HL-60/S4 treated with phorbol 12-myristate 13-acetate at 8.2 ng/mL for 4 days and 3 days (cell line): ENCODE measurements at regions not wholly inside any gene's neighbourhood (a gene's known extent, or its start where the extent isn't known, plus 50 kb on each side); places are given as distances from the start of the nearest gene placed in this dataset.

Experiments used
- in situ Hi-C: fragments of 300-500 bp; cut with MboI; formaldehyde crosslinking; loops from 2 replicates; pipeline ENCODE4 v1.15.0; 2022; ENCODE audit warnings: low sequenced_read_pairs

GRCh38 chr18:7413906-7414305 is 153.2 kb upstream of the PTPRM start:
- in situ Hi-C loops, result no loop called here

DNA sequence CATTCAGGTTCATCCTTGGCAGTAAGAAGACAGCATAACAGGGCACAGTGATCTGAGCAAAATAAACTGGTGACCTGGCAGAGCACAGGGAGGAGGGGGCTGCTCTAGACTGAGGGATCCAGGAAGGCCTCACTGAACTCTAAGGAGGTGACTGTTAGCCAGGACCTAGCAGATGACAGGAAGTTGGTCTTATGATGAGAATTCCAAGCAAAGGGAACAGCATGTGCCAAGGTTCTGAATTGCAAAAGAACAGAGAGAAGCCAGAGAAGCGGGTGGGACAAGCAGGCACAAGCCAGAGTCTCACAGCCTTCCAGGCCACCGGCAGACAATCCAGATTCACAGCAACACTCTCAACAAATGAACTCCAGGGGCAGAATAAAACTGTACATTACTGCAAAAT is 152.7 kb upstream of the PTPRM start:
- in situ Hi-C loops, result no loop called here

- in situ Hi-C loops, result no loop called here
Observed at GRCh38 chr18:7415081-7415894, 151.8 kb upstream of the PTPRM start.

DNA sequence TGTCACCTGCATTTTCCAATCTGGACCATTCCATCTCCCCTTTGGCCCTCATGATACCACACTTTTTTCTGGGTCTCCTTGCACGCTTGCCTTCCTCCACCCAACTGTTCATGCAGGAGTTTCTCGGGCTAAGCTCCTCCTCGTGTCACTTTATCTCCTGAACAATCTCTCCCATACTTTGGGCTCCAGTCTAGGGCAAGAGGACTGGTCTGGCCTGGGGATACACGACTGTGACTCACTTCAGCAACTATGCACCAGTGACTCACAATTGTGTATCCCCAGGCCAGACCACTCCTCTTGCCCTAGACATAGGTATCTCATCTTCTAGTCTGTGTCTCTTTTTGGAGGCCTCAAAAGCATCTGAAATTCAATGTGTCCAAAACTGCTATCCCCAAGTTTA is 149.4 kb upstream of the PTPRM start:
- in situ Hi-C loops, result no loop called here

- in situ Hi-C loops, result no loop called here
Observed at GRCh38 chr18:7429831-7430230, 137.3 kb upstream of the PTPRM start.

- in situ Hi-C loops, result no loop called here
Observed at GRCh38 chr18:7436166-7436565, 130.9 kb upstream of the PTPRM start.

DNA sequence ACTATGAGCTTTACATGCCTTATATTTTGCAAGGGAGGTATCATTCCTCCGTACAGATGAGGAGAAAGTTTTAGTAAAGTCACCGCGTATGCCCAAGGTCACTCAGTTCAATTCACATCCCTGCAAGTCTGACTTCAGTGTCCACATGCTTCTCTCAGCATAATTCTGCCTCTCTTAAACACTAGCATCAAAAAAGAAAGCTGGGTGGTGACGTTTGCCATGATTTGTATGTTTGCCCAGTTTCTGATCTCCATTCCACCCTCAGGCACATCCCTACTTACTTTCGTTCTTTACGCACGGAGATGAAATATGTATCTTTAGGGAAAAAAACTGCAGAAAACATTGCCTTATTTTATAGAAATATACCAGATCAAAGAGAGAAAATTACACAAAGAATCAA is 129.2 kb upstream of the PTPRM start:
- in situ Hi-C loops, result no loop called here

- in situ Hi-C loops, result no loop called here
Observed at GRCh38 chr18:7438646-7439045, 128.5 kb upstream of the PTPRM start.

- in situ Hi-C loops, result no loop called here
Observed at GRCh38 chr18:7447318-7448028, 119.6 kb upstream of the PTPRM start.

GRCh38 chr18:7452331-7452730 is 114.8 kb upstream of the PTPRM start:
- in situ Hi-C loops, result no loop called here

GRCh38 chr18:7454429-7454828 is 112.7 kb upstream of the PTPRM start:
- in situ Hi-C loops, result no loop called here

- in situ Hi-C loops, result no loop called here
Observed at GRCh38 chr18:7456376-7456775, 110.7 kb upstream of the PTPRM start.

- in situ Hi-C loops, result no loop called here
Observed at GRCh38 chr18:7457262-7457661, 109.9 kb upstream of the PTPRM start.

GRCh38 chr18:7458884-7459283 is 108.2 kb upstream of the PTPRM start:
- in situ Hi-C loops, result no loop called here

DNA sequence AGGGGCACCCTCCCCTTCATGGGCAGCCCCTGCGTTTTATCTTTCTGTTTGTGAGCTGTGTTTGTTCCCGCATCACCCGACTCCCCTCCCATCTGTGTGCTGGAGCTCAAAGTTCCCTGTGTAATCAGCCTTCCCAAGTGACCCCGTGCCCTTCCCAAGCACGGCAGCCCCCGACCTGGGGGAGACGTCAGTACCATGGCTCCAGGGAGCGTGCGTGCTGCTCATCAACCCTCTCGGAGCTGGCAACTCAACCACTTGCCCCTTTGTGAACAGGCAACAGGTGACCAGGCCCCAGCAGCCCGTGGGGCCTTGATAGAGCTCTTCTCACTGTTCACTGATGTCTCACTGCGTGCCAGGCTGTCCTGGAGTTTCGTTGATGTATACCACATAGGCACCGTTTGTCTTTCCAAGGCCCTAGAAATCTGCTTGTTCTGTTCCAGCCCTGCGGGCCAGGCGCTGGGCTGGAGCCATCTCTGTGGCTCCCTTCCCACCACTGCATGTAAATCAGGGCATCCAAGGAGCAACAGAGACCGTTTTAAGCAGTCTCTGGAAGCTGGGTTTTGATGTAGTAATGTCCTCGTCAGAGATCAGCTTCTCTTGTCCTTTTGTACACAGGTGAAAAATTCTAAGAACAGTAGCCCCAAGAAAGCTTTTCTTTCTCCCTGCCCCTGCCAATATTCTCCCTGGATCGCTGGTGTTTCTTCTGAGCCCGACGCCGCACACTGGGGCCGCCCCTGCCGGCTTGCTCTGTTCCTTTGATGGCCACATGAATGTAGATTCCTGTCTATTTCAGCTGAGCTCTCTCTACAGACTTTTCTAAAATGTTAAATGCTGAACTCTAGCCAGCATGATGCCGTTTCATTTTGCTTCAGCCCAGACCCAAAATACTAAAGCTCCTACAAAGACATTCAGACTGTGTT is 107.0 kb upstream of the PTPRM start:
- in situ Hi-C loops, result no loop called here

- in situ Hi-C loops, result no loop called here
Observed at GRCh38 chr18:7464245-7464966, 102.7 kb upstream of the PTPRM start.

GRCh38 chr18:7466190-7466589 is 100.9 kb upstream of the PTPRM start:
- in situ Hi-C loops, result no loop called here

DNA sequence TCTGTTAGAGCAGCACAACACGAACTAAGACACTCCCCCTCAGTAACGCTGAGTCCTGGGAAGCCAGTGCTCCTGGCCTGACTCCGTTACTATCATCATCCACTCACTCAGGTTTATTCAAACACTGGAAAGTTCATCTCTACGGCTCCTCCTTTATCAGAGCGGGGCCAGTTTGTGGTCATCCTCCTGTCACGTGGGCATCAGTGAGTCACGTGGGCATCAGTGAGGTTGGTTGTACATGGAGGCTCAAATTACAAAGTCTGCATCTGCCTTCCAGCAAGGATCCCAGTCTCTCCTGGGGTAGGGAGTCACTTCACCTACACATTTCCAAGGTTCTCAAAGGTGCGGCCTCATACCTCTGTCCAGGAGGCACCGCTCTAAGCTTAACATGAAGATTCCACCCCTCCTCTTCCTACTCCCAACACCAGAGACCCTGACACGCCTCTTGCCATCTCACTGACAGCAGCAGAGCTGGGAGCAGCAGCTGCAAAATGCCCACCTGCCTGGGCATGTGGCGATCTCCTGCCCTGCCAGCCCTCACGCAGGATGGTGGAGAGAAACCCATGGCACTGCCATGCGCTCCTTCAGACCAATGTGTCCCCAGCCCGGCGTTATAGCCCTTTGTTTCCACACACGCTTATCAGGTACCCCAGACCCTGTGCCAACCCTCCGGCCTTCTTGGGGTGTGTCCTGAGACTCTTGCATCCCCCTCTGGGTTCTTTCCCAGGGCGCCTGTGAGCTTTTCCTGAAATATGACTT is 99.2 kb upstream of the PTPRM start:
- in situ Hi-C loops, result no loop called here

DNA sequence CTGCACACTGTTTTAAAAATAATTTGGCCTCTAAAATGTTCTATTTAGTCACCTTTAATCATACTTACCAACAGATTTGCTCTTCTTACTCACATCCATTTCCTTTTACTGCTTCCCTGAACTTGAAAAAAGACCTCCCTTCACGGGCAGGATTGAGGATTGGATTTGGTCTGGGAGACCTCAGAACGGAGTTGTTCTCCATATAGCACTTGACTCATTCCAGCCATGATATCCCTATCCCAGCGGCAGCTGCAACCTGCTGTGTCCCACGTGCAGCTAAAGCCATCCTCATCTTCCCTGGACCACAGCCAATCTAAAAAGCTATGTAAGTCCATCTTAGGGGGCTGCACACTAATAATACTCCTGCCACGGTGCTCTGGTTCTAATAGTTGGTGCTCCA is 97.0 kb upstream of the PTPRM start:
- in situ Hi-C loops, result no loop called here

GRCh38 chr18:7470503-7470902 is 96.6 kb upstream of the PTPRM start:
- in situ Hi-C loops, result no loop called here
